SHP77 treated with DMSO at 0.1 percent for 48 hours (cell line): ENCODE measurements at regions not wholly inside any gene's neighbourhood (a gene's known extent, or its start where the extent isn't known, plus 50 kb on each side); places are given as distances from the start of the nearest gene placed in this dataset.
"Not testable (repeated sequence)": the region's sequence is repeated elsewhere in the genome, so short reads cannot be mapped to it uniquely, and the experiment has no call there.

Experiments used
- DNase-seq: peaks from one replicate; lab custom pipeline; 2025; lab: John Stamatoyannopoulos, UW

- no peak for DNase-seq
Observed at GRCh38 chr17:33696102-33696501, 403.0 kb upstream of the ASIC2 start.

- no peak for DNase-seq
Observed at GRCh38 chr17:33697557-33697956, 404.5 kb upstream of the ASIC2 start.

- DNase-seq = no peak
Observed at GRCh38 chr17:33701910-33702309, 408.8 kb upstream of the ASIC2 start.

- DNase-seq = no peak
Observed at GRCh38 chr17:33704856-33705255, 411.8 kb upstream of the ASIC2 start.

- no peak for DNase-seq
Observed at GRCh38 chr17:33709881-33710280, 416.8 kb upstream of the ASIC2 start.

GRCh38 chr17:33712120-33712519 is 419.0 kb upstream of the ASIC2 start:
- DNase-seq = no peak

- no peak for DNase-seq
Observed at GRCh38 chr17:33716957-33717356, 423.9 kb upstream of the ASIC2 start.

GRCh38 chr17:33723736-33724135 is 430.6 kb upstream of the ASIC2 start:
- not testable (repeated sequence) for DNase-seq

- no peak for DNase-seq
Observed at GRCh38 chr17:33725675-33726271, 432.7 kb upstream of the ASIC2 start.

GRCh38 chr17:33730131-33730530 is 437.0 kb upstream of the ASIC2 start:
- DNase-seq = no peak

- no peak for DNase-seq
Observed at GRCh38 chr17:33732116-33732515, 439.0 kb upstream of the ASIC2 start.

- no peak for DNase-seq
Observed at GRCh38 chr17:33739714-33740113, 446.6 kb upstream of the ASIC2 start.

GRCh38 chr17:33745047-33745760 is 452.1 kb upstream of the ASIC2 start:
- no peak for DNase-seq

- no peak for DNase-seq
Observed at GRCh38 chr17:33749171-33749570, 456.1 kb upstream of the ASIC2 start.

GRCh38 chr17:33750943-33751701 is 458.0 kb upstream of the ASIC2 start:
- DNase-seq = no peak

- DNase-seq = no peak
Observed at GRCh38 chr17:33751702-33752065, 458.6 kb upstream of the ASIC2 start.

GRCh38 chr17:33753452-33753851 is 460.4 kb upstream of the ASIC2 start:
- no peak for DNase-seq

- no peak for DNase-seq
Observed at GRCh38 chr17:33756021-33756420, 462.9 kb upstream of the ASIC2 start.

- DNase-seq = no peak
Observed at GRCh38 chr17:33765871-33766270, 472.8 kb upstream of the ASIC2 start.

GRCh38 chr17:33766721-33767120 is 473.6 kb upstream of the ASIC2 start:
- DNase-seq = no peak

- DNase-seq = no peak
Observed at GRCh38 chr17:33769066-33769465, 476.0 kb upstream of the ASIC2 start.

- DNase-seq = no peak
Observed at GRCh38 chr17:33776304-33776703, 478.8 kb upstream of the CCL2 start.

- DNase-seq = no peak
Observed at GRCh38 chr17:33776903-33777302, 478.2 kb upstream of the CCL2 start.
